ENCODE measurements at regions not wholly inside any gene's neighbourhood (a gene's known extent, or its start where the extent isn't known, plus 50 kb on each side); places are given as distances from the start of the nearest gene placed in this dataset.

DNA sequence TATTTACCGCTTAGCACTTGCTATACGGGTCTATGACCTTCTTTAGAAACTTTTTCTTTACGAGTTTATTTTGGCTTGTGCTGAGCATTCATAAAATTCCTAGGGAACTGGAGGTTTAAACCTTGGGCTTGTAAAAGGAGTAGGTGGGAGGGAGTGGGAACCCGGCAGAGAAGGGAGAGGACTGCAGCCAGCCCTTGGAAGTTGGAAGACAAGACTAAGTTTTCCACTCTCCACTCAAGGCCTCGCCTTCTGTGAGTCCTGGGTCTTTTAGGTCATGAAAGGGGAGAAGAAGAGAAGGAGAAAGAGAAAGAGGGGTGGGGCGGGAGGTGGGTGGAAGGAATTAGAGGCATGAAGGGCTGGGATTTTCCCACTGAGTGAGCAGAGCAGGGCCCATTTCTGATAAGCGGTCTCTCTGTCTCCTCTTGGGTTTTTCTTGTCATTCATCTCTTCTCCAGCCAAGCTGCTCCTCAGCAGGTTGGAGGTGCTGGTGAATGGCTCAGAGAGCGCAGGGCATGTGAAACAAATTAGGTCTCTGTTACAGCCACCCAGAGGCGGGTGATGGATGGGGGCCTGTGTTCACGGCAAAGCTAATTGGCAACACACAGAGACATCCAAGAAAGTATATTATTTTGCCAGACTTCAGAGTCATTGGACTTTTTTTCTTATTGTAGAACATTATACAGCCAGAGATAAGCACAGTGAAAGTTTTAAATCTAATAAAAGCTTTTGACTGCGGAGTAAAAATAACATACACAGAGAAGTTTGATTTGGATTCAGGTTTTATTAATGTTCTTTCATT lies 247.3 kb downstream of the FOXD2 start:
- DNase-seq (ENCODE audit: insufficient read length, low spot score) (no peak), FAIRE-seq (no peak)
- TF ChIP-seq, protein P1, sequence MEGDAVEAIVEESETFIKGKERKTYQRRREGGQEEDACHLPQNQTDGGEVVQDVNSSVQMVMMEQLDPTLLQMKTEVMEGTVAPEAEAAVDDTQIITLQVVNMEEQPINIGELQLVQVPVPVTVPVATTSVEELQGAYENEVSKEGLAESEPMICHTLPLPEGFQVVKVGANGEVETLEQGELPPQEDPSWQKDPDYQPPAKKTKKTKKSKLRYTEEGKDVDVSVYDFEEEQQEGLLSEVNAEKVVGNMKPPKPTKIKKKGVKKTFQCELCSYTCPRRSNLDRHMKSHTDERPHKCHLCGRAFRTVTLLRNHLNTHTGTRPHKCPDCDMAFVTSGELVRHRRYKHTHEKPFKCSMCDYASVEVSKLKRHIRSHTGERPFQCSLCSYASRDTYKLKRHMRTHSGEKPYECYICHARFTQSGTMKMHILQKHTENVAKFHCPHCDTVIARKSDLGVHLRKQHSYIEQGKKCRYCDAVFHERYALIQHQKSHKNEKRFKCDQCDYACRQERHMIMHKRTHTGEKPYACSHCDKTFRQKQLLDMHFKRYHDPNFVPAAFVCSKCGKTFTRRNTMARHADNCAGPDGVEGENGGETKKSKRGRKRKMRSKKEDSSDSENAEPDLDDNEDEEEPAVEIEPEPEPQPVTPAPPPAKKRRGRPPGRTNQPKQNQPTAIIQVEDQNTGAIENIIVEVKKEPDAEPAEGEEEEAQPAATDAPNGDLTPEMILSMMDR (IDR thresholded peaks at IDR 0.05; ENCODE audit: insufficient read depth, missing control alignments): no peak

DNA sequence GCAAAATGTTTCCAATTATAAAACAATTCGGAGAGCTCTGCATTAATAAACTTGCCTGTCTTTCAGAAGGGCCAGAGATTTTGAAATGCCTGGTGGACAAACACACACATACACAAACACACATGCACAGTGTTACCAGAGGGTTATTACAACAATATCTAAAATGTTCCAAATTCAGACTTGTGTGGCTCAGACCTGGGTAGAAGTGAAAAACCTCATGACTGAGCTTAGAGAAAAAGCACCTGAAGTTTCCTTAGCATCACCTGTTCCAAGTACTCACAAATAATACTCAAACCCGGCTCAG lies 247.9 kb downstream of the FOXD2 start:
- no peak for FAIRE-seq
- no peak for DNase-seq (ENCODE audit: insufficient read length, low spot score)
- TF ChIP-seq, protein P1 (IDR thresholded peaks at IDR 0.05; ENCODE audit: insufficient read depth, missing control alignments): no peak

DNA sequence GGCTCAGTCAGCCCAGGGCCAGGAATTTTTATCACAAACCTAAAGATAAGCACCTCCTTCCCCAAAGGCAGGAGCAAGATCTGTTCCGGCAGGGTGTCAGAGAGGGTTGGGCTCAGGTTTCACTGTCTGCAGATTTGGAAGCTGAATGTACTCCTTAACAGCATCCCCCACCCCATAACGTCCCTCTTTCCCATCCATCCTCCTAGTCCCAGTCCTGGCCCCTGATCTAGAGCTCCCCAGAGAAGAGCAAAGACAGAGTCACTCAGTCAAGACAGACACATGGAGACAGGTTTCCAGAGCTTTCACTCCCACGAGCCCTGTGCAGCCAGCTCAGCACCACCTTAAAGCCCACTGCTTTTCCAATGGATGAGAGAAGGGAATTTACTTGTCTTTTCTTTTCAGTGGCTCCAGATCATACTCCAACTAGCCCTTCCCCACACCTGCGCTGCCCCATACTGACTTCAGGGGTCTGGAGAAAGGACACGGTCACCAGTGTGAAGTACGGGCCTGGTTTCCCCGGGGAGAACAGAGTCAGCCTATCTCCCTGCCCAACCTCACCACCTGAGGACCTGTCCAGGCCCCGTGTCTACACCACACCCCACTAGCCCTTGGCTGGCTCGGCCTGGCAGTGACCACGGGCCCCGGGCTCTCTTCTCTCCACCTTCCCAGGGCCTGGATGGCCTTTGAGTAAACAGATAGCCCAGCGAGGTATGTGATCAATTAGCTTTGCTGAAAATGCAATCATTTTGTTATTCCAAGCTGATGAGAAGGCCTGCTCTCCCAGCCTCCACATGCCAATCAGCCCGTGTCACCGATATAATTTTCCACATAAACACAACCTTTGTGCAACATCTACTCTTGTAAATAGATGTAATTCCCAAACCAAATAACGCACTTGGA lies 249.1 kb downstream of the FOXD2 start:
- TF ChIP-seq, protein P1 (IDR thresholded peaks at IDR 0.05; ENCODE audit: insufficient read depth, missing control alignments): no peak
- no peak for DNase-seq (ENCODE audit: insufficient read length, low spot score)
- FAIRE-seq: no peak

DNA sequence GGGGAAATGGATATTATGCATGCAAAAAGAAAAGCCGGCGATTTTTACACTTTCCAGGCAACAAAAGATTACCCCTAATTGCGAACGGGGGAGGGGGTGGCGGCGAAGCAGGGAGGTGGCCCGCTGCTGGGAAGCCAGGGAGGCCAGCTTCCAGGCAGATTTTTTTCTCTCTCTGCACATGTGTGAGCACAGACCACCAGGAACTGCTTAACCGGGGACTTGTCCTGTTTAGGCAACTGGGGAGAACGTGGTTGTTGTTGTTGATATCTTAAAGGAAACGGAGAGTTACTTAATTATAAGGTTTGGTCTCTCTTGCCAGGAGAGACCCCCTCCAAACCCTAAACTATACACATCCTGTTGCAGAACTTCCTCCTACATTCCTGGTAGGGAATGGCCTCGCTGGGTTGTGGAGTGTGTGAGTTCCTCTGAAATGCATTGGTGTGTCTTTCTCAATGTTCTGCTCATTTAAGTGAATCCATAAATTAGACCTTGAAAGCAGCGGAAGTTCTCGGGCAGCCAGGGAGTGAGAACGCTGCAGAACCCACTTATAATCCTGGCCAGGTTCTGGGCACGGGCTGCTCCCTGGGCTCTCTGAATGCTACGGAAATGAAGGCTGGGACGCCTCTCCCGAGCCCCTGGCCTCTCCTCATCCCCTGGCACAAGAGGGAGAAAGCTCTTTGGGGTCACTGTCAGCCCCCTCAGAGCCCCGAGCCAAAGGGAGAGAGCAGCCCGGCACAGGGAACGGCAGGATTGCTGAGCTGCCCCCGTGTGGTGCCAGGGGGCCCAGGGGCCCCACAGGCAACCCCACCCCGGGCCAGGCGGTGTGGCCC lies 250.0 kb downstream of the FOXD2 start:
- FAIRE-seq (no peak), DNase-seq (ENCODE audit: insufficient read length, low spot score) (no peak)
- TF ChIP-seq, protein P1 (IDR thresholded peaks at IDR 0.05; ENCODE audit: insufficient read depth, missing control alignments): no peak

DNA sequence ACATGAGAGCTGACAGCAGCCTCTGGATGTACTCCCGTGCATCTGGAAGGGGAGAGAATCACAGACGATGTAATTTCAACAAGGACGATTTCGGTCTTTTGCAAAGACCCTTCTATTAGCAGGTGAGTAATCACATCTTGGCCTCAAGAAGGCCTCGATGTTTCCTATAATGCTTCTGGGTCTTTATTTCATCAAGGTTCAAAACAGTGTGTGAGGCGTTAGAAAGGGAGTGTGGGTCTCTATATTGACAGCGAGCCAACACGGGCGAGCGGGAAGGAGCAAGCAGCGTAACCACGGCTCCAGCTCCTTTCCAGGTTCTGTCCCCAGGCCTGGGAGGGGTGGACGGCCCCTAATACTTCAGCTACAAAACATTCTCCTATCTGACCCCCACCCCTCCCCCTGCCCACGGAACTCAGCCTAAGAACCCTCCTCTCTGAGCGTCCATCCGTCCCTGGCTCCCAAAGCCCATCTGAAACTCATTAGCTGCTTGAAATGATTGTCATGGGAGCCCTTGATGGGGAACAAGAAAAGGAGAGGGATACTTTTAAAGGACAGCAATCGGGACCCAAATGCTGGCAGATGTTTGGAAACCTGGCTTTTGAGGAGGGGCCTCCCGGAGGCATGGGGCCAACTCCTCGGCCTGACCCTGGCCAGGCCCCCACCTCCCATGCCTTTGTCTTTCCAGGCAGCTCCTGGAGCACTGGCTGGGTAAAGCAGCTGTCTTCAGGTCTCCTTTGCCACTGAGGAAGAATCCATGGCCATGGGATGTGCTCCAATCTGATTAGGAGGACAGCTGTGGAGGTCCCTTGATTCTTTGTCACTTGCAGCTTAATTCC lies 250.8 kb downstream of the FOXD2 start:
- DNase-seq (ENCODE audit: insufficient read length, low spot score) (no peak), FAIRE-seq (no peak)
- TF ChIP-seq, protein P1 (IDR thresholded peaks at IDR 0.05; ENCODE audit: insufficient read depth, missing control alignments): no peak

DNA sequence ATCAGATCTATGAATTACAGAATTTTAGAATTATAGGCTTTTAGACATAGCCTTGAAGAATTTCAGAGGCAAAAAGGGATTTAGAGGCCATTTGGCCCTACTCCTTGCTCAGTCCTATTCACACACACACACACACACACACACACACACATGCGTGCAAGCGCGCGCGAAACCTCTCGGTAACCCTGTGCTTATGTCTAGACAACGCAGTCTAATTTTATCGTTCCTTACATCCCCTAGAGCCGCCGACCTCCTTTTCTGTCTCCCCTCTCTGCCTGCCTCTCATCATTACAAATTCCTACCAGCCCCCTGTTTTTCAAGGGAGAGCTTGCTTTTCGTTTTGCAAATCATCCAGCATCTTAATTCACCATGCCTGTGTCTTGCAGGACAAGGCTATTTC lies 252.1 kb downstream of the FOXD2 start:
- FAIRE-seq (no peak), DNase-seq (ENCODE audit: insufficient read length, low spot score) (no peak)
- TF ChIP-seq, protein P1 (IDR thresholded peaks at IDR 0.05; ENCODE audit: insufficient read depth, missing control alignments): no peak
